GM19023 (cell line): ENCODE measurements at regions not wholly inside any gene's neighbourhood (a gene's known extent, or its start where the extent isn't known, plus 50 kb on each side); places are given as distances from the start of the nearest gene placed in this dataset.
"Not testable (repeated sequence)": the region's sequence is repeated elsewhere in the genome, so short reads cannot be mapped to it uniquely, and the experiment has no call there.

Experiments
- ATAC-seq: cut with Tn5 transposase; IDR thresholded peaks from one replicate; pipeline ENCODE4 v1.9.1; 2021; ENCODE audit warnings: mild to moderate bottlenecking, moderate library complexity; ENCODE audit not compliant: unreplicated experiment

DNA sequence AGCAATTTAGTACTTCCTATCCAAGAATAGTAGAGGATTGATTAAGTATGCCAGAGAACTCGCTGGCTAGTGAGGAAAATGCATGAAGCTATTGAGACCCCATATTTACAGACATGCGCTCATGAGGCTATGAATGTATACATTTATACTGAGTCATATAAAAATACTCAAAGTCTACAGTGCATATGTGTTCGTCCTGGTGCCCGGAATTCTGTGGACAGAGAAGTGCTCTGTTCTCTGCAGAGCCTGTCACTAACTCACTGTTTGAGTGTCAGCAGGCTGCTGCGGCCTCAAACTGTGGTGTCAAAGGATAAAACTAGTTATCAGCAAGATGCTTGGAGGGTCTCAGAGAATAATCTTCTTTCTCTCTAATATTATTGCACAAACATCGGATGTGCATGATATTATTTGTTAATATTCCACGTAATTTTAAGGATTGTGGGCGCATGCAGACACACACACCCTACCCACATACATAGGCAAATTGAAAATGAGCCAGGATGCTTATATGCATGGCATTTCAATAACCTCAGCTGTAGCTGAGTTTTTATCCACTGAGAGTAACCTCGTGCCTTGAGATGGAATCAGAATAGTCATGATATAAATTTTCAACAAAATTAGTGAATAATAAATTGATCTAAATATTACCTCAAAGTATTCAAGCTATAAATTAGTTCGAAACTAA lies 50.0 kb upstream of the TSC22D2 start:
- ATAC-seq: no peak

DNA sequence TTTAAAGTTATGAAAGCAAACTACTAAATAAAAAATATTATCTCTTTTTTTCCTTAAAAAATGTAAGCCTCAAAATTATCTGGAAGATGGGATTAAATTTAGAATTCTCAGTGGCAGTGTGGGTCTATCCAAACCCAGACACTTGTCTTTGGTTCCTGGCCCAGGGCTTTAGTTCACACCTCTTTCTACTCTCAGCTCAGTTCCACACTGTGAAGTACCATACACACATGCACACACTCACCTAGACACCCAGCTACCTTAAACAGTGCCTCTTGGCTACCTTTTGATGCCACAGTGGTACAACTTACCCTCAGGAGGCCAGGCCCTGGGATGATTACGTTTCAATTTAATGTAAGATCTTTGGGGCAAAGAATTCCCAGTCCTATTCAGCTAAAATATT lies 51.0 kb upstream of the TSC22D2 start:
- no peak for ATAC-seq

DNA sequence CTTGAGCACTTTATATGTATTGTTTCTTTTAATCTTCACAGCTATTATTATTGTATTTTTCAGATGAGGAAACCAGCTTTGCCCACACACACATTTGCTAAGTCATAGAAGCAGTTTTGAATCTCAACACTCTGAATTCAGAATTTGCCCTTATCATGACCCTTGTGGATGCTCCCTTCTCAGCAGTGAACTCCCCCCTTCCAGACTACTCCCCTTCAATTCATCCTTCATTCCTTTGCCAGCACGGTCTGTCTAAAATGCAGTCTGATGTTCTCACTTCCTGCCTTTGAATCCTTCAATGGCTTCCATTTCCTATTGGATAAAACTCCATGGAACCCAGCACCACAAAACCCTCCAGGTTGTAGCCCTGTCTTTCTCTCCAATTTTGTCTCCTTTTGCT lies 52.5 kb upstream of the TSC22D2 start:
- ATAC-seq: no peak

DNA sequence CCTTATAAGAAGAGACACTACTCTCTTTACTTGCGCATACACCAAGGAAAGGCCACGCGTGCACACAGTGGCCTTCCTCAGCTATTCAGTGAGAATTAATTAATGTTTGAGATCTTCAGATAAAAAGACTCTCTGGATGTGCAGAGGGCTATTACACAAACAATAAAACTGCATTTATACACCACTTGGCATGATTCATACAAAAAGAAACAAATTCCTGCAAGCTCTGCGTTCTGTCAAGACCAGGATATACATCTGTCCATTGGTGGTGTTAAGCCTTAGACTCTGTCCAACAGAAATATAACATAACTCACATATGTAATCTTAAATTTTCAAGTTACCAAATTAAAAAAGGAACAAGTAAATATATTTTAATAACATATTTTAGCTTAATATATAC lies 55.2 kb upstream of the TSC22D2 start:
- no peak for ATAC-seq

DNA sequence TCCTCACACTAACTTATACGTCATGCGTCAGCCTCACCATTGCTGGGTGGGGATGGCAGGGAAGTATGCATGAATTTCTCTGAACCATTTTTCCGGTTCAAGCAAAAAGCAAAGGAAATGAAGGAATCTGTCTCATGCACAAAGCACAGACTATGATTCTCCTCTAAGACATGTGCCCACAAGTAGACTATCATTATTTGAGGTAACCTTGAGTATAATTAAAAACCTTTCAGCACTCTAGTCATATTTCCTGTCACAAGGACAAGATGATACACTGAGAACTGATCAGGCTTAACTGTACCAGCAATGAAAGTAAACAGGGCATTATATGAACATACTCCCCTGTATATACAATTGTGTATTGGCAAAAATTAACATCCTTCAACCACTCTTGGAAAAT lies 56.7 kb upstream of the TSC22D2 start:
- ATAC-seq: no peak

DNA sequence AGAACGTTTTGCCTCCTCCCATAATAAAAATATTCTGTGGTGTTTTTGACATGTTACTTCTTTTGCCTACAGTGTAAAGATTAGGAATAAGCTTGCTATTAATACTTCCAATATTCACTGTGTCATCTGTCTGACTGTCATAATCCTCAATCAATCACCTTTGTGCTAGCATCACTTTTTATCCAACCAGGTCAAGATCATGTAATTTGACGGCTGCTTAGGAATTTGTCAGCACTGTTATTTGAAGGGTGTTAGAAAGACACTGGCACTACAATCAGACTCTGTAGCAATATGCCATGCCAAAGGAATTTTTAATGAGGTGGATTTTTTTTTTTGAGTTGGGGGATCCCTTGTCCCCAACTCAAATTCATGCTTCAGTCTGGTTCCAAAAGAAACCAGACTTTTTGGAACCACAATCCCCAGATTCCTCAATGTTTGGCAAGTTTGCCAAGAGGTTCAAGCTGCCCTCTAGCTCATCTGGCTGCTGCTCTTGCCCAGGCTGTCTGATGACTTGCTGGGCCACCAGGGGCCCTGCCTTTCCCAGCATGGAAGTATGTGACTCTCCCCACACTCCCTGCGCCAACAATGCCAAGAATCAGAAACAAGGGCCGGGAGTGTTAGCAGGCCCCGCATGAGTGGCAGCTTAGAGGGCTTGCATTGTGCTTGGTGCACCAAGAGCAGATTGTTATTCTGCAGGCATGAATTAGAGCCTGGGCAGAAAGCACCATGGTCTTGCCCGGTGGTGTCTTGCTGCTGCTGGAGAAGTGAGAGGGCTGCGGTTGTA lies 58.6 kb upstream of the TSC22D2 start:
- no peak for ATAC-seq

DNA sequence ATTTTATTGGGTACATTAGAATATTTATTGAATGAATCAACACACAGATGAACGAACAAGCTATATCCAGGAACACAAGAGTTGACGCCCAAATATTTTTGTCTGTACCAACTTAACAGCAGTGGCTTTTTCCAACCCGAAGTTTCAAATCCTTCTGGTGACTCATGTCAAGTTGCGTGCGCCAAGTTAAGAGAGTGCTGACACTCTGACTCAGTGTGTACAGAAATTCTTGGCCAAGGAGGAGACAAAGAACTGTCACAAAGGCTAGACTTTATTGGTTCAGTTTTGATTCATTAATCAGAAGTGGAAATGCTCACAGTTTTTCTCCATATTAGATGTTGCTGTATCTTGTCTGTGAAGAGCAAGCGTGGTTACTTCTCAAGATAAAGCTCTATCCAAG lies 59.6 kb upstream of the TSC22D2 start:
- ATAC-seq: no peak

DNA sequence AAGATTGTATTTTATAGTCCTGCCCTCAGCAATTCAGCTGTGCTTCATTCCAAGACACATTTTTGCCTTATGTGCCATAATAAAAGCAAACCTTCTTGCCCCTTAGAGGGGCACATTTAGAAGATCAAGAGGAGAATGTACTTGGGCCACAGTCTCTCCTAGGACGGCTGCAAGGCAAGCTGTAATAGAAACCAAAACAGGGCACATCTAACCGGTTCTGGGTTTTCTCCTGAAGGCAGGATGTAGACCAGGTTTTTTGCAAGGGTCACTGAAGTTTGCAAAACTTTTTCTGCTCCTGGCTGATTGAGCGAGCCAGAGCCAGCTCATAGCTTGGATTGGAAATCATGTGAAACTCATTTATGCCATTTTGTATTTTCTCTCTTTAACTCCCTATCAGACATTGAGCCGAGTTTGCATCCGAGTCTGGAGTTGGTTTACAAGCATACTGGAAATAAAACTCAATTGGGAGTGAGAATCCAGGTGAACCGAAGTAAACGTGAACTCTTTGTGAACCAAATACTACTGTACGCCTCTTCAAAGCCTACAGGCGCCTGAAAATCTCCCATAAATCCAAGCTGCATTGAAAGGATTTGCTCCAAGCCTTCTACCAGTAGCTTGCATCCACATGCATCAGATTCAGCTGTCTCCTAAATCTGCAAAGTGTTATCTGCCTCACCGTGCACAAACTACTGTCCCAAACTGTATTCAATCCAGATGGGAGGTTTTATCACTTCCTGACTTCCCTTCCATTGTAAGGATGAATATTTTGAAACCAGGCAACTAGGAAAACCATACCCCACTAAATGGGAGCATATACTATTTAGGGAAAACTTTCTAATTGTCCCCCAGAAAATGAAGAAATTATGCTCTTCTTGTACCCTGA lies 60.9 kb upstream of the TSC22D2 start:
- ATAC-seq: no peak

DNA sequence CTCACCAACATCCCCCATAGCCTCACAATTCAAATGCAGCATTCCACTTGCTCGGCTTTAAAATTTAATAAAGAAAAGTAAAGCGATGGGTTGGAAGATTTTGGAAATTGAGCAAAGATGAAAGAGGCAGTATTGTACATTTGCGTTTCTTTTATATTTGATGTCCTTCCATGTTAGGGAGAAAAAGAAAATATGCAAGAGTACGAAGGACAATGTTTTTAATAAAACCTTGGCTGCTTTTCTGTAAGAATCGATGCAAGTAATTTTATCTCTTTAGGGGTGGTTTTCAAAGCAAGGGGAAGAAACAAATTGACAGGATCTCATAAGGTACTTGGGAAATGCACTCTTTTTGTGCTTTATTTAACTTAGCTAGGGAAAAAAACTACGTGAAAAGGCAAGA lies 61.8 kb upstream of the TSC22D2 start:
- no peak for ATAC-seq

DNA sequence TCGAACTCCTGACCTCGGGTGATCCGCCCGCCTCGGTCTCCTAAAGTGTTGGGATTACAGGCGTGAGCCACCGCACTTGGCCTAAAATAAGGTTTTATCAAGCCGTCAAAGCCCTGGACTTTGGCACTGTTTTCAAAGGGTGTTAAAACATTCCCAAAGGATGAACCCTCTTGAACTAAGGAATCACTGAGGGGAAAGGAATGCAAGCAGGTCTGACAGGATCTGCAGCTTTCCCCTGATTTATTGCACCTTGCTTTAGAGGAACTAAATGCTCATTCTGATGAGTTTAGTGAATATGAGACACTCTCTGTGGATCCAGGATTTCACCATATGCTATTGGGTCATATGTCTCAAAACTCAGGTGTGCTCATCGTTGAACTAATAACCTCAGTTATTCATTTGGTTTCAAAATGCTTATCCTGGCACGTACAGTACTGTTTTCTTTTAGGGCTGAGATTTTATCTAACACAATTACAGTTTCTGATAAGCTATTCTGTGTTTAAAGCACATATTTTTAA lies 63.0 kb upstream of the TSC22D2 start:
- ATAC-seq: no peak

DNA sequence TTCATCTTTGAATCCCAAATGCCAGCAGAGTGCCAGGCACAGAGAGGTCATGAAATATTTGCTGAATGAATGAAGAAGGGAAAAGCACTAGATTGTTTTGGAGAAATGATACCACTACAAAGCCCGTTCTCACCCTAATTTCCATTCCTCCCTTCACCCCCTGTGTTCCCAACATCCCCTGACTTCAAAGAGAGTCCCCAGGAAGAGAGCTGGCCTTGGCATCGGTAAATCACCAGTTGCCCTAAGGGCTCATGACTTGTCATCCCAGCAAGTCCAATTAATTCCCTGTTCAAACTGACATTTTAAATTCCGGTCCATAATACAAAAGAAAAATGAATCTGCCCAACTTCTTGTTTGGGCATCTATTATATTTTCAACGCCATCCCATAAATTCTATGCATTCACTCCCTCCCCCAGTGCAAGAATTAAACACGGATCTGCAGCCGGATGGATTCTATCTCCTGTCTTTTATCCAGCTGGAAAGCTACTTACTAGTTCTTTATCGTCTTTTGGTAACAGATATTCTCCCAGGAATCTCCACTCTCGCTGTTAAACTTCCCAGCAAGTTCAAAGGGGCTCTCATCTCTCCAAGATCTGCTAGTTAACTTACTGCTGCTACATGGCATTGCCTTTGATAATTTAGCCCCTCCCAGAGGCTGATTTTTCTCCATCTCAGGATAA lies 63.9 kb upstream of the TSC22D2 start:
- ATAC-seq: no peak

DNA sequence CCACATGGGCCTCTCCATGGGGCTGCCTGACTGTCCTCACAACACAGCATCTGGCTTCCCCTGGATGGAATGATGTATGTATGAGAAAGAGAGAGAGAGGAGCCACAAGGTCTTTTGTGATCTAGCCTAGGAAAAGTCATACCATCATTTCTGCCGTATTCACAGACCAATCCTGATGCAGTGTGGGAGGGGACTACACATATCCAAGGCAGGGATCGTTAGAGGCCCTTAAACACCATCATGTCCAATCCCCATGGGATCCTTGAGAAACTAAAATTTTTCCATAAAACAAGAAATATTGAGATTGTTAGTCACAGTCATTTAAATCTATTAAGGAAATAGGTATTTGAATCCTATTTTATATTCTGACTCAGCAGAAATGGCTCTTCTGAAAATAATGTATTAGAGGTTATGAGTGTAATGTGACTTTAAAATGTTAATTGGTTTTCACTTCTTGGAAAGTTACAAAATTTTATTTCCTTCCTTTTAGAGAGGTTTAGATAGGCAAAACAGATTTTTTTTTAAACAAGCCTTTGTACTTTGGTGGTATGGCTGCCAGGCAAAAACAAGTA lies 65.1 kb upstream of the TSC22D2 start:
- ATAC-seq: no peak

DNA sequence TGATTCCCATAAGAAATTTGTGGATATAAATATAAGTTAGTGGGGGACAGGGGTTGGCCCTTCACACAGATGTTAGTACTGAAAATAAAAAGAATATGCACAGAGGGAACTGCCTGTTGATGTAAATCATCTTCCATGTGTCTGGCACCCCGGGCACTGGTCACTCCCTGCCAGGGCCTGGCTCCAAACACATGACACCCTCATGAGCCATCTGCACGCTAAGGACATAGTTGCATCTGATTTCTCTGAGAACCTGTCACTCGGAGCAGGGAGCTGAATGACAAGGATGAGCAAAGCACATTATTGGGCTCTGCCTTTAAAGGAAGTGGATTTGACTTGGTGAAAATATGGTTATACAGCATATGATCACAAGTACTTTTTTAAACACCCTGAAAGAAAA lies 66.2 kb upstream of the TSC22D2 start:
- ATAC-seq: no peak

DNA sequence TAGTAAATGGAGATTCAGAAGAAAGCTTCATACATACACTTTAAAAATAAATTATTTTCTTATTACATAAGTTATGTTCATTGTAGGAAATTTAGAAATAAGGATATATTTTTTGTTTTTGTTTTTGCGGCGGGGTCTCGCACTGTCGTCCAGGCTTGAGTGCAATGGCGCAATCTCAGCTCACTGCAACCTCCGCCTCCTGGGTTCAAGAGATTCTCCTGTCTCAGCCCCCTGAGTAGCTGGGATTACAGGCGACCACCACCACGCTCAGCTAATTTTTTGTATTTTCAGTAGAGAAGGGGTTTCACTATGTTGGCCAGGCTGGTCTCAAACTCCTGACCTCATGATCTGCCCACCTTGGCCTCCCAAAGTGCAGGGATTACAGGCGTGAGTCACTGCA lies 71.7 kb upstream of the TSC22D2 start:
- ATAC-seq: not testable (repeated sequence)

DNA sequence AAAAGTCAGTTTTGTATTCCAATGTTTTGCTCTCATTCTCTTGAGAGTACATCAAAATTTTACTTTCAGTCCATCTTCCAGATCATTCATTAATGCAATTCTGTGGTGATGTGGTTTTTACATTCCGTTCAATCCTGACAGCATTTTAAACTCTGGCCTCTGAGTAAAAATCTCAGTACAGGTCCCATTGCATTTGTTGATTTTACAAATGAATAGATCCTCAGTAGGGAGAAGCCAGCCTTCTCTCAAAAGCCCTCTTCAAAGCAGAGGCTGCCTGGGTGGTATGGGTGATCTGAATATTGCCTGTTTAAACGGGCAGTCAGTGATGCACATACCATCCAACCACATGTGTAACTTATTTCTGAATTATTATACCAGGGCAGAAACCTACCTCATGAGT lies 72.5 kb upstream of the TSC22D2 start:
- no peak for ATAC-seq

DNA sequence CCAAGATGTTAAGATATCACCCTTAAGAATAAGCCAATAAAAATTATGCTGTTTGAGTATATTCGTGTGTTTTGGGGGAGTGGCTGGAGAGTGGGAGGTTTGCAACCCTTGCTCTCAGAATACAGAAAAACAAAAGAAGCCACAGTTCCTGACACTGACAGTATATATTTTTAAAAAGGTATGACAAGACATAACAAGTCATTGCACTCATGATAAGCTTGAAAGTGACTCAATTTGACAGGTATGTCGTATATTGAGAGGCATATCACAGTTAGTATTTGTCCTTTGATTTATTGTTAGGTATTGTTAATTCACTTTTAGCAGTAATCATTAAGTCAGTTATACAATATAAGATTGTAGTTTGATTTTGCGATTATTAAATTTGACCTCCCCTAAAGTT lies 73.1 kb upstream of the TSC22D2 start:
- no peak for ATAC-seq

DNA sequence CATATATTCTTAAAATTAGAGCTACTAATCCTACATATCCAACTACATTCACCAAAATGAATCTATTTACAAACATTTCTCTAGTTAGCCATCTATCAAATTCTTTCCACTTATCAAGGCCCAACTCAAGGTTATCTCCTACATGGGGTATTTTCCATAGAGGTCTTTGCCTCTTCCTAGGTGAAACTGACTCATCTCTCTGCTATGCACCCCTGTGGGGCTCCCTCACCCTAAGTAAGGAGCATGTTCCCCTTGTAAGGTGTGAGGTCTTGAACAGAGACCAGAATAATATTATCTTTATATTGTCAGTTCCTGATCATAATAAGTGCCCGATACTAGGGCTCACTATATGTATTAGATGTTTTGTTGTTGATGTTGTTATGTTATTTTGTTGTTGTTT lies 74.6 kb upstream of the TSC22D2 start:
- ATAC-seq: no peak

DNA sequence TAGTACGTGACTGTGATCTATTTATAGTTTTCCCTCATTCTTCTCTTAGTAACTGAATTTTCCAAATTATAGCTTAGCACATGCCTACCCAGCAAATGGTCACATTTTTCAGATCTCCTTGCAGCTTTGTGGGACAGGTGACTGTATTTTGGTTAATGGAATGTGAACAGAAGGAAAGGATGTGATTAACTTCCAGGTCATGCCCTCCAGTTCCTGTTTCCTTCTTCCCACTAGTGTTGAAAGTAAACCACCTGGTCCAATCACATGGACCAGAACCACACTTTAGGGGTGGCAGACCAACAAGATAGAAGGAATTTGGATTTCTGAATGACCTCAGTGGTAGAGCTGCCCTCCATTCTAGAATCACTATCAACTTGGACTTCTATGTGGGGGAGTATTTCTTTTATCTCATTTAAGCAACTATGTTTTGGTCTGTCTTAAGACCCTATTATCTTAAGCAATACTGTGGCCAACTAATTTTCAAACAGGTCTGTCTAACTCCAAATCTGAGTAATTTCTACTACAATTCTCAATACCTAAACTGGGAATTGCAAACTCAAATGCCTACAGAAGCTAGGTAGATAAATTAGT lies 76.0 kb upstream of the TSC22D2 start:
- no peak for ATAC-seq

DNA sequence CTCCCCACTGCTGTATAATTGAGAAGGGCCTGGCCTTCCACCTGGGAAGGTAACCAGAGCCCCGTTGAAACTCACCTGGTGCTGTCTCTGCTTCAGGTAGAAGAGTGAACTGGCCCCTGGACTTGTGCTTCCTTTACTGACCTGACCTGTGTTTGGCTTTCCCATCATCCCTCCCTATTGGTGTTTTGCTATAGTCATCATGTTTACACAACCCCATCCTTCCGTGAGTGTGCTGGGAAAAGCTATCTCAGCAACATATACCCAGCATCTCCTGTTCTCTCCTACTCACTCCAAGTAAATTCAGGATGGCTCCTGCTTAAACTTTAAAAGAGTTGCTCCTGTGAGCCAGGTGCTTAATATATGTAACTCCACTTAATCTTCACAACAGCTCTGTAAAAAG lies 77.2 kb upstream of the TSC22D2 start:
- no peak for ATAC-seq

DNA sequence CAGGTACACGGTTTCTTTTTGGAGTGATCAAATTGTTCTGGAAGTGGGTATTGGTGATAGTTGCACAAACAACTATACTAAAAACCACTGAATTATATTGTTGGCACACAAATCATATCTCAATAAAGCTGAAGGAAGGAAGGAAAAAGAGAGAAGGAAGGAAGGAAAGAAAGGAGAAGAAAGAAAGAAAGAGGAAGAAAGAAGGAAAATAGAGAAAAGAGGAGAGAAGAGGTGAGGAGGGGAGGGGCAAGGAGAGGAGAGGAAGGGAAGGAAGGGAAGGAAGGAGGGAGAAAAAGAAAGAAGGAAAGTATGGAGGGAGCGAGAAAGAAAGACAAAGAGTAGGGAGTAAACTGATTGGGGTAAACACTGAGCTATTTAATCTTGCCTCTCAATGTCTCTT lies 77.9 kb upstream of the TSC22D2 start:
- ATAC-seq: no peak
